Liver (tissue), 8 donors: ENCODE measurements at regions not wholly inside any gene's neighbourhood (a gene's known extent, or its start where the extent isn't known, plus 50 kb on each side); places are given as distances from the start of the nearest gene placed in this dataset.

Experiments
- DNase-seq: peaks from one replicate; pipeline ENCODE4 v3.0.0-alpha.2; 2017; ENCODE audit warnings: low spot score
- H3K27ac ChIP-seq, 2 donors: one replicate each; pipeline ENCODE4 v1.7.0; 2013; ENCODE audit warnings: inconsistent platforms in 2 of 2, low read length in 2 of 2, control low read depth in 1 of 2, low read depth in 1 of 2, mild to moderate bottlenecking in 1 of 2
- H3K27me3 ChIP-seq, 4 donors: one replicate each; pipeline versions ENCODE4 v1.6.1 to v1.7.0; 2013; ENCODE audit warnings: low read length in 3 of 4, inconsistent platforms in 1 of 4, mild to moderate bottlenecking in 1 of 4, moderate library complexity in 1 of 4; ENCODE audit not compliant: control insufficient read depth in 4 of 4, insufficient read depth in 4 of 4
- H3K36me3 ChIP-seq, 4 donors: one replicate each; pipeline versions ENCODE4 v1.6.1 to v1.7.0; 2013; ENCODE audit warnings: low read length in 3 of 4, mild to moderate bottlenecking in 3 of 4, low read depth in 1 of 4, moderate library complexity in 1 of 4; ENCODE audit not compliant: control insufficient read depth in 4 of 4, insufficient read depth in 3 of 4
- H3K4me1 ChIP-seq, 4 donors: one replicate each; pipeline versions ENCODE4 v1.6.1 to v1.7.0; 2013; ENCODE audit warnings: low read length in 3 of 4, mild to moderate bottlenecking in 3 of 4, moderate library complexity in 1 of 4; ENCODE audit not compliant: control insufficient read depth in 4 of 4, insufficient read depth in 4 of 4
- H3K4me3 ChIP-seq, 3 donors: one replicate each; pipeline versions ENCODE4 v1.6.1 to v1.7.0; 2013; ENCODE audit warnings: low read length in 3 of 3, control low read depth in 1 of 3, low read depth in 1 of 3, mild to moderate bottlenecking in 1 of 3
- H3K9ac ChIP-seq, 2 donors: one replicate each; pipeline ENCODE4 v1.7.0; 2013; ENCODE audit warnings: low read length in 2 of 2, mild to moderate bottlenecking in 2 of 2, moderate library complexity in 2 of 2, control low read depth in 1 of 2, low read depth in 1 of 2
- H3K9me3 ChIP-seq, 4 donors: one replicate each; pipeline versions ENCODE4 v1.6.1 to v1.7.0; 2013; ENCODE audit warnings: low read length in 3 of 4; ENCODE audit not compliant: control insufficient read depth in 4 of 4
- ATF3 ChIP-seq: IDR thresholded peaks from 2 replicates; pipeline ENCODE4 v1.6.1; 2016; ENCODE audit warnings: antibody characterized with exemption
- CTCF ChIP-seq: fragments of 150-350 bp; IDR thresholded peaks from 2 replicates; pipeline ENCODE4 v1.5.1; 2017; ENCODE audit warnings: improper control_type of control experiment, low read depth, low read length; ENCODE audit not compliant: missing input control
- EGR1 ChIP-seq, 2 donors: IDR thresholded peaks; 2 replicates each; pipeline ENCODE4 v1.6.1; 2016 to 2018; ENCODE audit warnings: antibody characterized with exemption in 2 of 2, low read depth in 2 of 2
- FOXA1 ChIP-seq: IDR thresholded peaks from 2 replicates; pipeline ENCODE4 v1.6.1; 2016; ENCODE audit warnings: antibody characterized with exemption
- FOXA2 ChIP-seq: IDR thresholded peaks from 2 replicates; pipeline ENCODE4 v1.6.1; 2016; ENCODE audit warnings: antibody characterized with exemption
- GABPA ChIP-seq, 2 donors: IDR thresholded peaks in 1 of 2; conservative IDR thresholded peaks in 1 of 2; 2 replicates each; pipeline ENCODE4 v1.6.1; 2016; ENCODE audit warnings: antibody characterized with exemption in 2 of 2, mild to moderate bottlenecking in 1 of 2, moderate library complexity in 1 of 2
- HNF4A ChIP-seq, 2 donors: conservative IDR thresholded peaks; 2 replicates each; pipeline ENCODE4 v1.6.1; 2016; ENCODE audit warnings: antibody characterized with exemption in 2 of 2, mild to moderate bottlenecking in 2 of 2
- HNF4G ChIP-seq: IDR thresholded peaks from 2 replicates; pipeline ENCODE4 v1.6.1; 2016; ENCODE audit warnings: antibody characterized with exemption
- JUND ChIP-seq, 2 donors: IDR thresholded peaks; 2 replicates each; pipeline ENCODE4 v1.6.1; 2016; ENCODE audit warnings: antibody characterized with exemption in 2 of 2
- MAX ChIP-seq: IDR thresholded peaks from 2 replicates; pipeline ENCODE4 v1.6.1; 2016; ENCODE audit warnings: antibody characterized with exemption
- NR2F2 ChIP-seq: IDR thresholded peaks from 2 replicates; pipeline ENCODE4 v1.6.1; 2016; ENCODE audit warnings: antibody characterized with exemption
- RAD21 ChIP-seq, 2 donors: IDR thresholded peaks; 2 replicates each; pipeline ENCODE4 v1.6.1; 2016; ENCODE audit warnings: antibody characterized with exemption in 2 of 2, mild to moderate bottlenecking in 2 of 2
- RXRA ChIP-seq, 2 donors: IDR thresholded peaks; 2 replicates each; pipeline ENCODE4 v1.6.1; 2017 to 2018; ENCODE audit warnings: antibody characterized with exemption in 2 of 2, mild to moderate bottlenecking in 1 of 2
- SP1 ChIP-seq: IDR thresholded peaks from 2 replicates; pipeline ENCODE4 v1.6.1; 2018; ENCODE audit warnings: antibody characterized with exemption, mild to moderate bottlenecking
- TAF1 ChIP-seq: conservative IDR thresholded peaks from 2 replicates; pipeline ENCODE4 v1.6.1; 2016; ENCODE audit warnings: antibody characterized with exemption, mild to moderate bottlenecking
- YY1 ChIP-seq: IDR thresholded peaks from 2 replicates; pipeline ENCODE4 v1.6.1; 2016; ENCODE audit warnings: antibody characterized with exemption, mild to moderate bottlenecking
- WGBS: extraction: QIAGEN DNeasy Blood & Tissue Kit; methylation state at CpG from one replicate; pipeline ENCODE4 v1.1.7; 2013; 5-methylcytosine and 5-hydroxymethylcytosine counted together
- TF ChIP-seq, protein P1 (sequence below): IDR thresholded peaks from 2 replicates; pipeline ENCODE4 v1.6.1; 2016; ENCODE audit warnings: antibody characterized with exemption
- TF ChIP-seq, protein P2 (sequence below): IDR thresholded peaks from 2 replicates; pipeline ENCODE4 v1.6.1; 2016; ENCODE audit warnings: antibody characterized with exemption, mild to moderate bottlenecking
- donor health status: healthy.
- donor health status: healthy.
- donor health status: healthy.
- donor health status: healthy.
- donor health status: healthy.

- Histone ChIP-seq H3K4me3 (no peak overlapping the region), H3K27ac (no peak overlapping the region), H3K9me3 (no peaks in the 10 kb centered on the region), H3K27me3 (no peaks in the 10 kb centered on the region), H3K9ac (no peak overlapping the region), H3K36me3 (no peaks in the 10 kb centered on the region), H3K4me1 (no peaks in the 10 kb centered on the region)
- 77% methylated on average over 4 of the region's 4 CpGs for WGBS
- no peak for DNase-seq
- TF ChIP-seq YY1: no peak
- TF ChIP-seq GABPA (IDR thresholded peaks at IDR 0.05 in 1 of 2, conservative IDR thresholded peaks at IDR 0.05 in 1 of 2): no peak
- TF ChIP-seq EGR1 (IDR thresholded peaks at IDR 0.05; ENCODE audit: low read depth in 2 of 2): no peak
- no peak for TF ChIP-seq JUND (IDR thresholded peaks at IDR 0.05)
- no peak for TF ChIP-seq CTCF
- no peak for TF ChIP-seq RAD21 (IDR thresholded peaks at IDR 0.05)
- TF ChIP-seq FOXA2: no peak
- no peak for TF ChIP-seq MAX
- TF ChIP-seq HNF4A (conservative IDR thresholded peaks at IDR 0.05): no peak
- TF ChIP-seq, protein P1, sequence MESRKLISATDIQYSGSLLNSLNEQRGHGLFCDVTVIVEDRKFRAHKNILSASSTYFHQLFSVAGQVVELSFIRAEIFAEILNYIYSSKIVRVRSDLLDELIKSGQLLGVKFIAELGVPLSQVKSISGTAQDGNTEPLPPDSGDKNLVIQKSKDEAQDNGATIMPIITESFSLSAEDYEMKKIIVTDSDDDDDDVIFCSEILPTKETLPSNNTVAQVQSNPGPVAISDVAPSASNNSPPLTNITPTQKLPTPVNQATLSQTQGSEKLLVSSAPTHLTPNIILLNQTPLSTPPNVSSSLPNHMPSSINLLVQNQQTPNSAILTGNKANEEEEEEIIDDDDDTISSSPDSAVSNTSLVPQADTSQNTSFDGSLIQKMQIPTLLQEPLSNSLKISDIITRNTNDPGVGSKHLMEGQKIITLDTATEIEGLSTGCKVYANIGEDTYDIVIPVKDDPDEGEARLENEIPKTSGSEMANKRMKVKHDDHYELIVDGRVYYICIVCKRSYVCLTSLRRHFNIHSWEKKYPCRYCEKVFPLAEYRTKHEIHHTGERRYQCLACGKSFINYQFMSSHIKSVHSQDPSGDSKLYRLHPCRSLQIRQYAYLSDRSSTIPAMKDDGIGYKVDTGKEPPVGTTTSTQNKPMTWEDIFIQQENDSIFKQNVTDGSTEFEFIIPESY: no peak
- no peak for TF ChIP-seq FOXA1
- TF ChIP-seq RXRA (IDR thresholded peaks at IDR 0.05): no peak
- TF ChIP-seq, protein P2, sequence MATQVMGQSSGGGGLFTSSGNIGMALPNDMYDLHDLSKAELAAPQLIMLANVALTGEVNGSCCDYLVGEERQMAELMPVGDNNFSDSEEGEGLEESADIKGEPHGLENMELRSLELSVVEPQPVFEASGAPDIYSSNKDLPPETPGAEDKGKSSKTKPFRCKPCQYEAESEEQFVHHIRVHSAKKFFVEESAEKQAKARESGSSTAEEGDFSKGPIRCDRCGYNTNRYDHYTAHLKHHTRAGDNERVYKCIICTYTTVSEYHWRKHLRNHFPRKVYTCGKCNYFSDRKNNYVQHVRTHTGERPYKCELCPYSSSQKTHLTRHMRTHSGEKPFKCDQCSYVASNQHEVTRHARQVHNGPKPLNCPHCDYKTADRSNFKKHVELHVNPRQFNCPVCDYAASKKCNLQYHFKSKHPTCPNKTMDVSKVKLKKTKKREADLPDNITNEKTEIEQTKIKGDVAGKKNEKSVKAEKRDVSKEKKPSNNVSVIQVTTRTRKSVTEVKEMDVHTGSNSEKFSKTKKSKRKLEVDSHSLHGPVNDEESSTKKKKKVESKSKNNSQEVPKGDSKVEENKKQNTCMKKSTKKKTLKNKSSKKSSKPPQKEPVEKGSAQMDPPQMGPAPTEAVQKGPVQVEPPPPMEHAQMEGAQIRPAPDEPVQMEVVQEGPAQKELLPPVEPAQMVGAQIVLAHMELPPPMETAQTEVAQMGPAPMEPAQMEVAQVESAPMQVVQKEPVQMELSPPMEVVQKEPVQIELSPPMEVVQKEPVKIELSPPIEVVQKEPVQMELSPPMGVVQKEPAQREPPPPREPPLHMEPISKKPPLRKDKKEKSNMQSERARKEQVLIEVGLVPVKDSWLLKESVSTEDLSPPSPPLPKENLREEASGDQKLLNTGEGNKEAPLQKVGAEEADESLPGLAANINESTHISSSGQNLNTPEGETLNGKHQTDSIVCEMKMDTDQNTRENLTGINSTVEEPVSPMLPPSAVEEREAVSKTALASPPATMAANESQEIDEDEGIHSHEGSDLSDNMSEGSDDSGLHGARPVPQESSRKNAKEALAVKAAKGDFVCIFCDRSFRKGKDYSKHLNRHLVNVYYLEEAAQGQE: no peak
- TF ChIP-seq SP1: no peak
- no peak for TF ChIP-seq NR2F2
- TF ChIP-seq TAF1: no peak
- TF ChIP-seq HNF4G: no peak
- no peak for TF ChIP-seq ATF3
Measured at GRCh38 chr9:18233311-18233710, 240.6 kb upstream of the ADAMTSL1 start.
